ENCODE measurements at regions not wholly inside any gene's neighbourhood (a gene's known extent, or its start where the extent isn't known, plus 50 kb on each side); places are given as distances from the start of the nearest gene placed in this dataset.
"Not testable (repeated sequence)": the region's sequence is repeated elsewhere in the genome, so short reads cannot be mapped to it uniquely, and the experiment has no call there.

GRCh38 chr20:47907031-47907675, 121.9 kb upstream of the SULF2 start:
- peak; percentile 75 for DNase-seq

DNA sequence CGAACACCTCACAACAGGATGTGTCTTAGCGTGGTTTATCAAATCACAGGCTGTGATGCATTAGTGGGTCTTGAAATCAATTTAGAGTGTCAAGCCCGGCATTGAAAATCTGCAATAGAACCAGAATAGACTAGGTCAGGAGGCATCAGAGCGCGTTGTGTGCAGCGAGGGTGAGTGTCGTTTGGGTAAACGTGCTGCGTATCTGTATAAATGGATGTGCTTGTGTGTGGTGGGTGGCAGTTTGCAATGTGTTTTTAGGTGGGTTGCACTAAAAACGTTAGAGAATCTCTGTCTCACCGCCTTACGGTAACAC, 121.0 kb upstream of the SULF2 start:
- DNase-seq: no peak

GRCh38 chr20:47905628-47906347, 120.5 kb upstream of the SULF2 start:
- no peak for DNase-seq

DNA sequence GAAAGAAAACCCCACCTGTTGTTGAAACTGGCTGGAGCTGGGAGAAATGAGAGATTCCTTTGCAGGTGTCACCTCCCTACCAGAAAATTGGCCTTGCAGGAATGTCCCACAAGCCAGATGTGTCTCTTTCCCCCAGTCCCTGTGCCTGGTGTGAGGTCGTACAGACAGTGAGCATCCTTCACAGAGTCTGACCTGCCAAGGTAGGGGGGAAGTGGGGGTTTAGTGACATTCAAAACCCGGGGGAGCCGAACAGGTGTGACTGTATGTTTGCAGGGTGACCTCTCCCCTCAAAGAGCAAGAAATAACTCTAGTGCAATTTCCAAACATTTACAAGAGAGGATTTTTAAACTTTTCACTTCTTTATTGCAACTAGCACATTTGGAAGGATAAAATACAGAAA, 117.7 kb upstream of the SULF2 start:
- not testable (repeated sequence) for DNase-seq

- DNase-seq: not testable (repeated sequence)
These were observed 114.0 kb upstream of the SULF2 start for GRCh38 chr20:47899313-47899712.

DNA sequence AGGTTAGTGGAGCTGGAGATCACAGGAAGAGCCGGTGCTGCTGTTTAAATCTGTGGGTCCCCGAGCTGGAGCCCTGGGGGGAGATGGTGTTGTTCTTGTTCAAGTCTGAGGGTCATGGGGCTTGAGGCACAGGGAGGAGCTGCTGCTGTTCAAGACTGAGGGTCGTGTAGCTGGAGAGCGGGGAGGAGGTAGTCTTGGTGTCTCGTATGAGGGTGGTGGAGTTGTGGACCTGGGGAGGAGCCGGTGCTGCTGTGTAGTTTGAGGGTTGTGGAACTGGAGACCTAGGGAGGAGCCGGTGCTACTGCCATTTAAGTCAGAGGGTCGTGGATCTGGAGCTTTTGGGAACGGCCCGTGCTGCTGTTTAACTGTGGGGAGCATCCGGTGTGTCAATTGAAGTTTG, 112.2 kb upstream of the SULF2 start:
- no peak for DNase-seq

DNA sequence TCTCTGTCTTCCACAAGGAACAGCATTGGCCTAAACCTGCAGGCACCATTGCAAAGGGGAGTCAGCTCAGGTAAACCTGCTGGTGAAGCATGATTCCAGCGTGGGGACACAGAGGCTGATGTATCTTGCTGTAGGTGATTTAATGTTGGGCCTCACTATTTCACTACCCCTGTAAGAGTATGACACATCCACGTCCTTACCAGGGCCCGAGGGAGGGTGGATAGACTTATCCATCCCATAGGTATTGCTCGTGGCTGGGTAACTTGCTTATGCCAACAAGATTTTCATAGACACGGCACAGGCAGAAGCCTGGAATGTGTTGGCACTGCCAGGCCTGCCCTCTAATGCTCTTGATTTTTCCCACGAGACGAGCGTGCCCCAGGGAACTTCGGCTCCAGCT, 107.4 kb upstream of the SULF2 start:
- not testable (repeated sequence) for DNase-seq

- not testable (repeated sequence) for DNase-seq
These were observed 105.4 kb upstream of the SULF2 start for GRCh38 chr20:47890708-47891107.

GRCh38 chr20:47889751-47890150, 104.5 kb upstream of the SULF2 start:
- not testable (repeated sequence) for DNase-seq

DNA sequence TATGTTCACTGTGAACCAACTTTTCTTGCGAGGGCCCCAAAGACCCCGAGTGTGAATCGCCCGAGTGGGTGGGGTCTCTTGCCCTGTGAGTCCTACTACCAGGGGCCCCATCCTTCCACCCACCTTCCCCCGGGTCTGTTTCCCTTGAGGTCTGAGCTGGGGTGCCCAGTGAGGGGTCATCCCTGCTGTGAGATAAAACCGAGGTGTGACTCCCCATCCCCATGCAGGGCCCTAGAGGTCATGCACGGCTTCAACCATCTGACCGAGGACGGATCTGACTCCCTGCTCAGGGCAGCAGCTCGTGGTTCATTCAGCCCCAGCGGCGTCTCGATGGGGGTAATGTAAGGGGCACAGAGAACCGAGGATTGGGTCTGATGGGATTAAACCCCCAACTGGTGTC, 103.1 kb upstream of the SULF2 start:
- DNase-seq: no peak

GRCh38 chr20:47887477-47888080, 102.3 kb upstream of the SULF2 start:
- DNase-seq: no peak

GRCh38 chr20:47887064-47887463, 101.8 kb upstream of the SULF2 start:
- no peak for DNase-seq

- no peak for DNase-seq
These were observed 101.3 kb upstream of the SULF2 start for GRCh38 chr20:47886454-47887041.

DNA sequence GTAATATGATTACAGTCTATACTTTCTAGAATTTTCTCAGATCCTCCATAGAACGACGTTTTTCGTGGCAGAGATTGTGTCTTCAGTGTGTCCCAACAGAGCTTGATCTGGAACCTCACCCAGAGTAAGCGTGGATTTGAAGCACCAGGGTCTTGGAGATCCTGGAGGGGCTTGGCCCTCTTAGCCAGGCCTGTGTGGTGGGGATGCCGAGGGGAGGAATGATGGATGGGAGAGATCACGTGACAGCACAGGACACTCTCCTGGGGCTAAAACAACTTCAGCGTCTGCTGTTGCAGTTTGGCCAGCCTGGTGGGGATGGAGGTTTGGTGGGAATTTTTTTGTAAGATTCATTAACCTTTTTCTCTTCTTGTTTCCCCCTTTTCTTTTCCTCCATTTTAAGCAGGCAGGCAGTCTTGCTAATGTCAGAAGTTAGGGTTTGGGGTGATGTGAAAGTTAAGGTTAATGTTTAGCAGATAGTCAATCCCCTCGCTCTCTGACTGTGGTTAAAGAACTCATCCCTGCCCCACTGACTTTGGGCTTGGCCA, 100.7 kb upstream of the SULF2 start:
- no peak for DNase-seq

DNA sequence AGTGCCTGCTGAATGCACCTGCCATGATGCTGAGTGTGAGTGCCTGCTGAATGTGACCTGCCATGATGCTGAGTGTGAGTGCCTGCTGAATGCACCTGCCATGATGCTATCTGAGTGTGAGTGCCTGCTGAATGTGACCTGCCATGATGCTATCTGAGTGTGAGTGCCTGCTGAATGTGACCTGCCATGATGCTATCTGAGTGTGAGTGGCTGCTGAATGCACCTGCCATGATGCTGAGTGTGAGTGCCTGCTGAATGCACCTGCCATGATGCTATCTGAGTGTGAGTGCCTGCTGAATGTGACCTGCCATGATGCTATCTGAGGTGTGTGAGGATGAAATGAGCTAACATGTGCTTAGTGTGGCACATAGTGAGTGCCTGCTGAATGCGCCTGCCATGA, 98.7 kb upstream of the SULF2 start:
- DNase-seq: not testable (repeated sequence)

DNA sequence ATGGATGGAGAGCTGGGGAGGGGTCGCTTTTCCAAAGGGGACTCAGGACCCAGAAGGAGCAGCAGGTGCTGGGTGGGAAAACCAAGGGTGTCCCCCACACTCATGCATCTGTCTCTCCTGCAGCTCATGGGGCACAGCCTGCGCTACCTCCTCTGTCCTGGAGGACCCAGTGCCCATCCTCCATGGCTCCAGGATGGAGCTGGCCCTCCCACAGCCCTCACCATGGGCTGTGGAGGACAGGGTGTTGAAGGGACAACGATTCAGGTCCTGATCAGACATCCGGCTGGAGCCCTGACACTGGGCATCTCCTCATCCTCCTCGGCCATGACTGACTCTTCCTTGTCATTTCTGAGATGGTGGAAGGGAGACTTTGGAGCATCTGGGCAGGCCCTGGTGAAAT, 97.9 kb upstream of the SULF2 start:
- DNase-seq: no peak

- no peak for DNase-seq
These were observed 94.5 kb upstream of the SULF2 start for GRCh38 chr20:47879771-47880170.

GRCh38 chr20:47878601-47879027, 93.3 kb upstream of the SULF2 start:
- DNase-seq: no peak

DNA sequence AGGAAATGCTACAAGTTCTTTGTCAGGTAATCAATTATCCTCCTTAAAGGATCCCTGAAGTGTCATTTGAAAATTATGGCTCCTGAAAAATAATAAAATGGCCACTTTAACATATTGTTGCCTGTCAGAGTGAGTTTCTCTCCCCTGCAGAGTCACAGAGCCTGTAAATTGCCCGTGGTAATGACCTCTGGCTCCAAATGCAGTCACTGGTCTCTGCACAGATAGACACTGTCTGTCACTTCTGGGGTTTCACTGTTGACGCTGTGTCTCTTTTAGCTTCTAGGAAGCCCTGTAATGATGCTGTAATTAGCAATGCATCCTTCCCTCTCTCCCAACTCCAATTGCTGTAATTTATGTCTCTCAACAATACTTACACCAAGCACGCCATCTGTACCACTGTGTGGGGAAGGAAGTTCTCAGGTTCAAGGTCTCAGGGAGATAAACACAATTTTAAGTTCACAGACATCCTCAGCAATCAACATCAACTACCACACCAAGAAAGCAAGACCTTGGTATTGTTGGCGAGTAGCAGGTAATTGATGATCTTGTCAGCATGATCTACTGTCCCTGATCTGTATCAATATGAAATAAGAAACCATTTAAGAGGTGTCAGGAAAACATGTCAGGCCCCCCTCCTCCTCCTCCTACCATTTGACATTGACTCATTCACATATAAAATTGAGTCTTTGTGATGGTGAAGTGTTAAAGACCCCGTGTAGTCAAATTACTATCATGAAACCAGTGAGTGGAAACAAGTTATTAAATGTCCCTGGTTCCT, 91.2 kb upstream of the SULF2 start:
- DNase-seq: no peak

DNA sequence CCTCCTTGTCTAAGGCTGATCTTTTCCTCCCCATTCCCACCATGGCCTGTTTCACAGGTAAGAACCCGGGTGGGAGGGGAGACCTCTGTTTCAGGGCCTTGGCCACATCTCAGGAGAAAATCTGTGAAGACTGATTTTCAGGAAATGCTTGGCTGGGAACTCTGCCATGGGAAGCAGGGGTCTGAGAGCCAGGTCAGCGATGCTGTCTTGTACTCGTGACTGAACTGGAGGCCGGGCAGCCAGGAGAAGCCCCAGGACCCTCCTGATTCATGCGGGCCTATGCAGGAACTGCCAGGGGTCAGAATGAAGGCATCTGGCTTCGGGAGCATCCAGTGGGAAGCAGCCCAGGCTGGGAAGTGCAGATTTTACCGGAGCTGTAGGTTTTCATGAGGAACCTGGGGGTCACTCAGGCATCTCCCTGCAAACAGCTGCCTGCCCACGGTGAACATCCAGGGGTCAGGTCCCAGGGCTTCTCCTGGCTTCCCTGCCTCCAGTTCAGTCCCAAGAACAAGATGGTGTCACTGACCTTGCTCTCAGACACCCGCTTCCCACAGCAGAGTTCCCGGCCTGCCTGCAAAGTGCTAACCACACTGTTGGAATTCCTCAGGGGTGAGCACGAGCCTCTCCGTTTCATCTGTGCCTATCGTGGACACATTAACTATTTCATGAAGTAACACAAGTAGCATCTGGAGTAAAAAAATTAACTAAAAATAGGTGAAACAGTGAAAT, 90.2 kb upstream of the SULF2 start:
- no peak for DNase-seq

GRCh38 chr20:47872341-47872740, 87.1 kb upstream of the SULF2 start:
- no peak for DNase-seq

- DNase-seq: no peak
These were observed 85.2 kb upstream of the SULF2 start for GRCh38 chr20:47870475-47870874.

Data from NCI-H1694 (cell line).